Breast epithelium (tissue), 4 donors: ENCODE measurements at regions not wholly inside any gene's neighbourhood (a gene's known extent, or its start where the extent isn't known, plus 50 kb on each side); places are given as distances from the start of the nearest gene placed in this dataset.
"Not testable (repeated sequence)": the region's sequence is repeated elsewhere in the genome, so short reads cannot be mapped to it uniquely, and the experiment has no call there.

Experiments used
- DNase-seq, 2 donors: peaks; one replicate each; pipeline ENCODE4 v3.0.0-alpha.2; 2019; ENCODE audit warnings: low spot score in 2 of 2
- H3K27ac ChIP-seq, 2 donors: fragments of 200-600 bp; sonication (generic) in 1 of 2; one replicate each; pipeline ENCODE4 v1.5.1; 2016 to 2019; ENCODE audit warnings: mild to moderate bottlenecking in 1 of 2
- H3K27me3 ChIP-seq, 2 donors: fragments of 200-600 bp; sonication (generic) in 1 of 2; one replicate each; pipeline versions ENCODE4 v1.5.1 to v1.6.0; 2017 to 2019; ENCODE audit warnings: control low read depth in 1 of 2, mild to moderate bottlenecking in 1 of 2
- H3K36me3 ChIP-seq: fragments of 200-600 bp; one replicate; pipeline ENCODE4 v1.5.1; 2019
- H3K4me1 ChIP-seq, 2 donors: fragments of 200-600 bp; sonication (generic); one replicate each; pipeline ENCODE4 v1.5.1; 2016 to 2019; ENCODE audit warnings: control low read depth in 1 of 2
- H3K4me3 ChIP-seq, 3 donors: fragments of 200-600 bp; sonication (generic); 1 replicate in 2 of 3; 2 replicates in 1 of 3; pipeline ENCODE4 v1.5.1; 2016 to 2019; ENCODE audit warnings: mild to moderate bottlenecking in 3 of 3, moderate library complexity in 2 of 3
- H3K9me3 ChIP-seq, 2 donors: fragments of 200-600 bp; sonication (generic) in 1 of 2; one replicate each; pipeline ENCODE4 v1.5.1; 2016 to 2019; ENCODE audit warnings: control low read depth in 1 of 2
- POLR2A ChIP-seq: fragments of 450-650 bp; IDR thresholded peaks from one replicate; pipeline ENCODE4 v1.6.1; 2016; ENCODE audit warnings: antibody characterized with exemption, mild to moderate bottlenecking, moderate library complexity
- POLR2AphosphoS5 ChIP-seq, 3 donors: sonication (generic); formaldehyde crosslinking; IDR thresholded peaks; one replicate each; pipeline ENCODE4 v1.6.1; 2017; ENCODE audit warnings: antibody characterized with exemption in 3 of 3
- intact Hi-C: fragments of 100-400 bp; cut with DNase I; formaldehyde crosslinking; loops from one replicate; pipeline ENCODE4 v1.15.1; 2023; ENCODE audit warnings: low total_unique reads
- TF ChIP-seq, protein P1 (sequence below), 3 donors: fragments of 450-650 bp; IDR thresholded peaks; one replicate each; pipeline ENCODE4 v1.5.1; 2016 to 2017; ENCODE audit warnings: antibody characterized with exemption in 3 of 3, mild to moderate bottlenecking in 3 of 3, moderate library complexity in 3 of 3

DNA sequence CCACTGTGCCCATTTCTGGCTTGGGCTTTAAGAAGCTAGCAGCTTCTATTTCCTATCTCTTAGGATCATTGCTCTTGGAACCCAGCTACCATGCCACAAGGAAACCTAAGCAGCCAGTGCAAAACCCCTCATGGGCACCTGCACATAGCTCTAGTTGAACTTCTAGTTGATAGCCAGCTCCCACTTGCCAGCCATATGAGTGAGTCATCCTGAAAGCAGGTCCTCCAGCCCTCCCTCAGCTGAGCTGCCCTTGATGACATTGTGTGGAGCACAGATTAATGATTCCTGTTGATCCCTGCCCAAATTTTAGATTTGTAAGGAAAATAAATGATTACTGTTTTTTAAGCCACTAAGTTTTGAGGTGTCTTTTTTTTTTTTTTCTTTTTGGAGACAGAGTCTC is 234.2 kb upstream of the FBXO33 start:
- peaks cover 0 to 3% of the 10 kb centered on the region in 2 donors for H3K9me3 ChIP-seq
- TF ChIP-seq POLR2A (no peak), POLR2AphosphoS5 (IDR thresholded peaks at IDR 0.05) (no peak)
- TF ChIP-seq, protein P1, sequence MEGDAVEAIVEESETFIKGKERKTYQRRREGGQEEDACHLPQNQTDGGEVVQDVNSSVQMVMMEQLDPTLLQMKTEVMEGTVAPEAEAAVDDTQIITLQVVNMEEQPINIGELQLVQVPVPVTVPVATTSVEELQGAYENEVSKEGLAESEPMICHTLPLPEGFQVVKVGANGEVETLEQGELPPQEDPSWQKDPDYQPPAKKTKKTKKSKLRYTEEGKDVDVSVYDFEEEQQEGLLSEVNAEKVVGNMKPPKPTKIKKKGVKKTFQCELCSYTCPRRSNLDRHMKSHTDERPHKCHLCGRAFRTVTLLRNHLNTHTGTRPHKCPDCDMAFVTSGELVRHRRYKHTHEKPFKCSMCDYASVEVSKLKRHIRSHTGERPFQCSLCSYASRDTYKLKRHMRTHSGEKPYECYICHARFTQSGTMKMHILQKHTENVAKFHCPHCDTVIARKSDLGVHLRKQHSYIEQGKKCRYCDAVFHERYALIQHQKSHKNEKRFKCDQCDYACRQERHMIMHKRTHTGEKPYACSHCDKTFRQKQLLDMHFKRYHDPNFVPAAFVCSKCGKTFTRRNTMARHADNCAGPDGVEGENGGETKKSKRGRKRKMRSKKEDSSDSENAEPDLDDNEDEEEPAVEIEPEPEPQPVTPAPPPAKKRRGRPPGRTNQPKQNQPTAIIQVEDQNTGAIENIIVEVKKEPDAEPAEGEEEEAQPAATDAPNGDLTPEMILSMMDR (IDR thresholded peaks at IDR 0.05) = no peak
- intact Hi-C loops = no loop called here
- DNase-seq = no peak
- no peak overlapping the region for H3K27ac ChIP-seq
- no peak overlapping the region for H3K4me3 ChIP-seq
- no peaks in the 10 kb centered on the region for H3K36me3 ChIP-seq
- no peaks in the 10 kb centered on the region for H3K4me1 ChIP-seq
- H3K27me3 ChIP-seq = no peaks in the 10 kb centered on the region

DNA sequence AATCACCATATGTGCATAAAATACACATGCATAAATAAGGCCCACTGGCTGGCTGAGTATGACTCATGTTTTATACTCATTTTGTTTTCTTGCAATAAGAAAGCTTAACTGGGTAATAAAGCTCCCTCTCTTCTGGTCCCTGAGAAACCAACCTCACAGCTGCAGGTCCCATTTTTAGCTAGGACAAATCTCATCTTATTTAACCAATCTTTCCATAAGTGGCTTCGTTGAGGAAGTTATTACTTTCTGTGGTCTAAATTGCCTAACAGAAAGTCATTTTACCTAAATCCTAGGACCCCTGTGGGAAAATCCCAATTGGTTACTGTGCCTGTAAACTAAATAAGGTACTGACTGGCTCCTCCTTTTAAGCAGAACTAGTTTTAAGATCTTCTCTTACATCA is 232.8 kb upstream of the FBXO33 start:
- intact Hi-C loops = no loop called here
- H3K9me3 ChIP-seq = peaks cover 0 to 3% of the 10 kb centered on the region in 2 donors
- DNase-seq = no peak
- no peak overlapping the region for H3K27ac ChIP-seq
- TF ChIP-seq POLR2A (no peak), POLR2AphosphoS5 (IDR thresholded peaks at IDR 0.05) (no peak)
- TF ChIP-seq, protein P1 (IDR thresholded peaks at IDR 0.05) = no peak
- no peaks in the 10 kb centered on the region for H3K36me3 ChIP-seq
- no peak overlapping the region for H3K4me3 ChIP-seq
- H3K27me3 ChIP-seq = no peaks in the 10 kb centered on the region
- no peaks in the 10 kb centered on the region for H3K4me1 ChIP-seq

DNA sequence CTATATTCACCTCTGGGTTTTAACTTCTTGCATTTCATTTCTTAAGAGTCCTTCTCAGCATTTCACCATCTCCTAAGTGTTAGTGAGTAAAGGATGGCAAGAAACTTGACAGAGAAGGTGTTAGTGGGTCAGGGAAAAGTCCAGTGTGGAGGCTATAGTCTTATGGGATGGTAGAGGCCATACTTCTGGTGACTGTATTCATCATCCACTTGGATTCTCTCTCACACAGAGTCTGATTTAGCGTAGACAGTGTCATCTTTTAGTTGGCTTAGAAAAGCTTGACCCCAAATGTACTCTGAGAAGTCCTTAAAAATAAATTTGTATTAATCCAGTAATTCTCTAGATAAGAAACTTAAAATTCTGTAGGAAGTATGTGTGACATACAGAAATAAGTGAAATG is 232.4 kb upstream of the FBXO33 start:
- intact Hi-C loops = no loop called here
- no peak overlapping the region for H3K27ac ChIP-seq
- no peaks in the 10 kb centered on the region for H3K27me3 ChIP-seq
- H3K36me3 ChIP-seq = no peaks in the 10 kb centered on the region
- DNase-seq = no peak
- H3K9me3 ChIP-seq = peaks cover 0 to 3% of the 10 kb centered on the region in 2 donors
- H3K4me1 ChIP-seq = no peaks in the 10 kb centered on the region
- TF ChIP-seq POLR2AphosphoS5 (IDR thresholded peaks at IDR 0.05) = no peak
- TF ChIP-seq, protein P1 (IDR thresholded peaks at IDR 0.05) = no peak
- TF ChIP-seq POLR2A = no peak
- H3K4me3 ChIP-seq = no peak overlapping the region

DNA sequence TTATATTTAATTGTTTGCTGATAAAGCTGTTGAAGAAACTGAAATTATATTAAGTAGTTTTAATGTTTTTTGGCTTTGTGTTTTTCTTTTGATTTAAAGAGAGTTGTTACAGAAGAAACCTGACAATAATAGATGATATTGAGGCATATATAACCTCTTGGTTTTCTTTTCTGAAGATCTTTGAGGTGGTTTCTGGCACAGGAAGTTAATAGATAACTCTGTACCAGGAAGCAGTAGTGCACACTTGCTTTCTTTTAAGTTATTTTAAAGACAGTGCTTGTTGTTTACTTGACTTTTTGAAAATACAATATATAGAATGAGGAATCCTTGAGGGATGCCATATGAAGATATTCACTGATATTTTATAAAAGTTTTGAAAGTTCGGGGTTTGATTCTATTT is 209.0 kb upstream of the FBXO33 start:
- Histone ChIP-seq H3K4me3 (no peak overlapping the region), H3K27me3 (no peaks in the 10 kb centered on the region), H3K36me3 (no peaks in the 10 kb centered on the region), H3K4me1 (no peaks in the 10 kb centered on the region), H3K27ac (no peak overlapping the region), H3K9me3 (peaks cover 0 to 8% of the 10 kb centered on the region in 2 donors)
- TF ChIP-seq, protein P1 (IDR thresholded peaks at IDR 0.05) = no peak
- TF ChIP-seq POLR2A = no peak
- no peak for TF ChIP-seq POLR2AphosphoS5 (IDR thresholded peaks at IDR 0.05)
- intact Hi-C loops = no loop called here
- no peak for DNase-seq

DNA sequence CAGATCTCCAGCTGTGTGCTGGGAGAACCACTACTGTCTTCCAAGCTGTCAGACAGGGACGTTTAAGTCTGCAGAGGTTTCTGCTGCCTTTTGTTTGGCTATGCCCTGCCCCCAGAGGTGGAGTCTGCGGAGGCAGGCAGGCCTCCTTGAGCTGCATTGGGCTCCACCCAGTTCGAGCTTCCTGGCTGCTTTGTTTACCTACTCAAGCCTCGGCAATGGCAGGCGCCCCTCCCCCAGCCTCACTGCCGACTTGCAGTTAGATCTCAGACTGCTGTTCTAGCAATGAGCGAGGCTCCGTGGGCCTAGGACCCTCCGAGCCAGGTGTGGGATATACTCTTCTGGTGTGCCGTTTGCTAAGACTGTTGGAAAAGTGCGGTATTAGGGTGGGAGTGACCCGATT is 206.8 kb upstream of the FBXO33 start:
- H3K9me3 ChIP-seq, H3K27me3 ChIP-seq, DNase-seq, H3K27ac ChIP-seq, intact Hi-C loops, H3K4me1 ChIP-seq, H3K4me3 ChIP-seq, H3K36me3 ChIP-seq: not testable (repeated sequence)

DNA sequence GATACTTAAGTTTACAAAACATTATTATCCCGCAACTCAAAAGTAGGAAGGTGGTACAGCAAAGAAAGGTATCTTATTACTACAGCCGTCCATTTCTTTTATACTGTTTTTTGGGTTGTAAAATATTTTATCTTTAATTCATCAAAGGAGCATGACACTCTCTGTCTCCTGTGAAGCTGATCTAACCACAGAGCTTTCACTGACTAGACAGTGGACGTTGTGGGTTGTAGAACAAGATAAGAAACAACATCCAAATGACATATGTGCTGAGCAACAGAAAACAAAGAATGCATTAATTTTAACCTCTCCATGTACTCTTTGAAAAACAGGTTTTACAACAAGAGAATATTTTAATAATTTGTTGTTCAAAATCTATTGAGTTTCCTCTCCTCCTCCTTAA is 195.9 kb upstream of the FBXO33 start:
- Histone ChIP-seq H3K4me1 (no peaks in the 10 kb centered on the region), H3K27me3 (no peaks in the 10 kb centered on the region), H3K36me3 (no peaks in the 10 kb centered on the region), H3K9me3 (peaks cover 0 to 12% of the 10 kb centered on the region in 2 donors), H3K27ac (no peak overlapping the region), H3K4me3 (no peak overlapping the region)
- TF ChIP-seq POLR2AphosphoS5 (IDR thresholded peaks at IDR 0.05) = no peak
- no peak for TF ChIP-seq POLR2A
- TF ChIP-seq, protein P1 (IDR thresholded peaks at IDR 0.05) = no peak
- DNase-seq = no peak
- intact Hi-C loops = no loop called here
